ENCODE measurements at regions not wholly inside any gene's neighbourhood (a gene's known extent, or its start where the extent isn't known, plus 50 kb on each side); places are given as distances from the start of the nearest gene placed in this dataset.
A peak's percentile ranks its signal among the peaks of the same experiment; 100 is the strongest.

DNA sequence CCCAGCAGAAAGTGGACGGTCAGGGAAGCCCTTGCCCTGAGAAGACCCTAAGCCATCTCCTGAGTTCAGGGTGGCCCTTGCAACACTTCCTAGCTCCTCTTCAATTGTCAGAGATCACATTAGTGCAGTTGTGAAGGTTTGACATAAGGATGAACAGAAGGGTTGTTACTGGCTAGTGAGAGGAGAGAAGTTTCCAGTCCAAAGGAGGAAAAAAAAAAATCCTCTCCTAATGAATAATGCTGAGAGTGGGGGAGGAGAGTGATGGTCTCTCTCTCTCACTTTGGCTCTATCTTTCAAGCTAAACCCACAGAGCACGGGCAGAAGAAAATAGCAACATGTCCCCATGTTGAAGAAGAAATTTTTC lies 819.9 kb downstream of the BCL11A start:
- Histone ChIP-seq H3K36me3 (no peaks in the 10 kb centered on the region), H3K4me1 (no peaks in the 10 kb centered on the region), H3K27me3 (no peaks in the 10 kb centered on the region), H3K27ac (no peak overlapping the region), H3K4me3 (no peak overlapping the region), H3K9me3 (no peaks in the 10 kb centered on the region)
- no peak for DNase-seq (ENCODE audit: low spot score in 2 of 2)
- 88% methylated on average over 2 of the region's 2 CpGs for WGBS
- no peak for TF ChIP-seq POLR2AphosphoS5 (IDR thresholded peaks at IDR 0.05)
- TF ChIP-seq, protein P1, sequence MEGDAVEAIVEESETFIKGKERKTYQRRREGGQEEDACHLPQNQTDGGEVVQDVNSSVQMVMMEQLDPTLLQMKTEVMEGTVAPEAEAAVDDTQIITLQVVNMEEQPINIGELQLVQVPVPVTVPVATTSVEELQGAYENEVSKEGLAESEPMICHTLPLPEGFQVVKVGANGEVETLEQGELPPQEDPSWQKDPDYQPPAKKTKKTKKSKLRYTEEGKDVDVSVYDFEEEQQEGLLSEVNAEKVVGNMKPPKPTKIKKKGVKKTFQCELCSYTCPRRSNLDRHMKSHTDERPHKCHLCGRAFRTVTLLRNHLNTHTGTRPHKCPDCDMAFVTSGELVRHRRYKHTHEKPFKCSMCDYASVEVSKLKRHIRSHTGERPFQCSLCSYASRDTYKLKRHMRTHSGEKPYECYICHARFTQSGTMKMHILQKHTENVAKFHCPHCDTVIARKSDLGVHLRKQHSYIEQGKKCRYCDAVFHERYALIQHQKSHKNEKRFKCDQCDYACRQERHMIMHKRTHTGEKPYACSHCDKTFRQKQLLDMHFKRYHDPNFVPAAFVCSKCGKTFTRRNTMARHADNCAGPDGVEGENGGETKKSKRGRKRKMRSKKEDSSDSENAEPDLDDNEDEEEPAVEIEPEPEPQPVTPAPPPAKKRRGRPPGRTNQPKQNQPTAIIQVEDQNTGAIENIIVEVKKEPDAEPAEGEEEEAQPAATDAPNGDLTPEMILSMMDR (IDR thresholded peaks at IDR 0.05), result no peak
- no peak for TF ChIP-seq POLR2A (IDR thresholded peaks at IDR 0.05)
- no peak for TF ChIP-seq EP300 (IDR thresholded peaks at IDR 0.05)

DNA sequence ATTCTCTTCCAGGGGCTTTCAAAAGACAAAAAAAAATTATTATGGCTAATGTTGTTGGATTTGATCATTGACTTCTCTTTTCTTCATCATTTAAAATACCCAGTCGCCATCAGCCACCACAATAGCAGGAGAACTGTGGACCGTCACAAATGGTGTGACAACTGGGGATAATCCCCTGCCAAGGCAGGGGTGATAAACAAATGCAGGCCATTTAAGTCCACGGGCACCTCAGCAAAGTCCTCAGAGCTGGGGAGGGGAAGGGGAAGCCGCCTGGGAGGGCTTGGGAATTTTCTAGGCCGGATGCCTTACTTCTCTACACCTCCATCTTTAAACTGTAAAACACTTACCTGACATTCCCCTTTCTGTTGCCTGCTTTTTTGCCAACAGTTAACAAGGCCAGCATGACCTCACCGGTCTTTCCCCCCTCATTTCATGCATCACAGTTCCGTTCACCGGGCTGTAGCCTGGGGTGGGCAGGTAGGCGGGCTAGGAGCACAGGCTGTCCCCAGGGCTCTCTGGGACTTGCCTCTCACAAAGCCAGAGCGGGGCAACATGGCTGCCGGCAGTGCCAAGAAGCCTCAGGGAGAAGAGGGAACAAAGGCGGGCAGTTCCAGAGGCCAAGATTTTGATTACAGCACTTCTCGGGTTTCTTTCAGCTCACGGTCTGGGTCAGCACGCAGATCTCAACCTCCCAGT lies 820.4 kb downstream of the BCL11A start:
- Histone ChIP-seq H3K4me1 (no peaks in the 10 kb centered on the region), H3K27me3 (no peaks in the 10 kb centered on the region), H3K27ac (peak overlapping the region; percentile 4), H3K36me3 (no peaks in the 10 kb centered on the region), H3K9me3 (no peaks in the 10 kb centered on the region), H3K4me3 (no peak overlapping the region)
- TF ChIP-seq EP300 (IDR thresholded peaks at IDR 0.05), result no peak
- WGBS, result 75% methylated on average over 15 of the region's 15 CpGs
- no peak for DNase-seq (ENCODE audit: low spot score in 2 of 2)

DNA sequence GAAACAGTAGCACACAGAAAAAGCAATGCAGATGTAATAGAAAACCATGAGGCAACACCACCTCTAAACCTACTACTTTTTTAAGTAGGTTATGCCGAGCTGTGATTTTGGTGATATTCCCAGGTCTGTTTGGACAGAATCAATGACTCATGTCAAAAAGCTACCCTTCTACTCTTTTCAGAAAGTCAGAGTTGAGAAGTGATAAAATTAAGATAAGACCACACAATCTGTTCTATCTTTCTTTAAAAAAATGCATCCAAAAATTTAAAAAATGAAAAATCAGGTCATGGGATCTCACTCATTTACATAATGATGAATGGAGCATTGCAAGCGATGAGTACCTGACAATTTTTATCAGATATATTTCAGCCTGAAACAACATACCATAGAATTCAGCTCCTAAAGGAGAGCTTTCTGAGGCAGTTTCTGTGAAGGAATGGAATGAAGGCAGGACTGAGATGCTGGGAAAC lies 826.3 kb downstream of the BCL11A start:
- 63% methylated on average over 2 of the region's 2 CpGs for WGBS

DNA sequence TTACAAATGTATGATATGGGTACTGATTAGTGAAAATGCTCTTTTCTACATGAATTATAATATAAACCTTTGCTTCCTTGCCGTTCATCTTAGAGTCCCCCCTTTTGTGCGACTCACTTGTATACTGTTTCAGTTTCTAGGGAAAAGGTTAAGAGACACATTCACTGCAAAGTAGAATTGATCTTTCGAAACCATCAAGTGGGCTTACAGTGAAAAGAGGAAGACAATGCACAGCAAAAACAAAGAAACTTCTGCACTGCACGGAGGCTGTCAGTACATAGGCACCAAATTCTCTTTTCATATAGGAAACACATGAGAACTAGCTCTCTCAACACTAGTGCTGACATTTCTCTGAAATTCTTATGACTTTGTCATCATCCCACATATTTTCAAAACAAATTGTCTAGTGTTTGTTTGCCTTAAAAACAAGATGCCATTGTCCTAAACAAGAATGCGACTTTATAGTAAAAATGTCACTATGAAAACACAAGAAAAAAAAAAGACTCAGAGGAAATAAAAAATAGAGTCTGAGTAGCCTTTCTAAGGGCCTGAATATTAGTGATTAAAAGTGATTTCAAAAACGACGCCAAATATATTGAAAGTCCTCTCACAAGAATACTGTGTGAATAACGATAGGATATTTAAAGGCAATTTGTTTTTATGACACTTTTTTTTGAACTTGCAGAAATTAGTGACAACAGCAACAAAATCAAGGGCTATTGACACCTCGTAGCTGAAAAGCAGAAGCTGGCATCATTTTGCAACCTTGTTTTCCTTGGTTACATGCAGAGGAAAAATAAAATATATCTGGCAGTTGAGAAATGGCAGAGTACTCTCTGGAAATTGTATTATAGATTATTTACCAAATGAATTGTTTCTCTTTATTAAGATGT lies 827.0 kb downstream of the BCL11A start:
- no peaks in the 10 kb centered on the region for H3K36me3 ChIP-seq

More for the DNA sequence above, 826.3 kb downstream of the BCL11A start:
- no peak overlapping the region for H3K4me3 ChIP-seq
- no peaks in the 10 kb centered on the region for H3K4me1 ChIP-seq
- no peaks in the 10 kb centered on the region for H3K36me3 ChIP-seq
- H3K9me3 ChIP-seq, result no peaks in the 10 kb centered on the region
- no peak for DNase-seq (ENCODE audit: low spot score in 2 of 2)
- H3K27ac ChIP-seq, result no peak overlapping the region
- H3K27me3 ChIP-seq, result no peaks in the 10 kb centered on the region
- TF ChIP-seq, protein P1 (IDR thresholded peaks at IDR 0.05), result no peak
- TF ChIP-seq EP300 (IDR thresholded peaks at IDR 0.05), result no peak
- TF ChIP-seq POLR2AphosphoS5 (IDR thresholded peaks at IDR 0.05), result no peak
- no peak for TF ChIP-seq POLR2A (IDR thresholded peaks at IDR 0.05)

DNA sequence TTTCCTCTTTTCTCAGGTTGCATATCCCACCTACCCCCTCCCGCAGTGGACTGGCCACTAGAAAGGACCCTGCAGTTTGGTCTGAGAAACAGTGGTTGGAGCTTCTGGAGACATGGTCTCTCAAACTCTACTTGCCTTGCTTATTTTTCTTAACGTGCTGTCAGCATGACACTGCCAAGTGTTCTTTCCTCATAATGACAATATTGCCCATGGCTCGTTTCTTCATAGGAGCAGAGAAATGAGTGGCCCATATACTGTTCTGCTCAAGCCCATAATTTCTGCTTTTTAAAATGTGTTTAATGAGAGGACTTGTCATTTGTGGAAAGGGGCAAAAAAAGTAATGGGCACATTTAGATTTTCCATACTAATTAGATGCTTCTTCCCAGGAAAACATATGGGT lies 828.7 kb downstream of the BCL11A start:
- H3K4me1 ChIP-seq, result no peaks in the 10 kb centered on the region
- H3K36me3 ChIP-seq, result no peaks in the 10 kb centered on the region
- no peak overlapping the region for H3K27ac ChIP-seq
- H3K27me3 ChIP-seq, result no peaks in the 10 kb centered on the region
- DNase-seq (ENCODE audit: low spot score in 2 of 2), result no peak
- no peak overlapping the region for H3K4me3 ChIP-seq
- H3K9me3 ChIP-seq, result no peaks in the 10 kb centered on the region
- WGBS, result 82% methylated on average over 3 of the region's 3 CpGs
- no peak for TF ChIP-seq POLR2A (IDR thresholded peaks at IDR 0.05)
- TF ChIP-seq, protein P1 (IDR thresholded peaks at IDR 0.05), result no peak
- no peak for TF ChIP-seq EP300 (IDR thresholded peaks at IDR 0.05)
- no peak for TF ChIP-seq POLR2AphosphoS5 (IDR thresholded peaks at IDR 0.05)

More for the DNA sequence above, 827.0 kb downstream of the BCL11A start:
- H3K9me3 ChIP-seq, result no peaks in the 10 kb centered on the region
- no peak overlapping the region for H3K4me3 ChIP-seq
- WGBS, result 73% methylated on average over 9 of the region's 9 CpGs
- H3K4me1 ChIP-seq, result no peaks in the 10 kb centered on the region
- H3K27me3 ChIP-seq, result no peaks in the 10 kb centered on the region
- TF ChIP-seq POLR2A (IDR thresholded peaks at IDR 0.05), result no peak
- no peak for TF ChIP-seq EP300 (IDR thresholded peaks at IDR 0.05)
- TF ChIP-seq, protein P1 (IDR thresholded peaks at IDR 0.05), result no peak
- no peak for TF ChIP-seq POLR2AphosphoS5 (IDR thresholded peaks at IDR 0.05)
- H3K27ac ChIP-seq, result no peak overlapping the region
- DNase-seq (ENCODE audit: low spot score in 2 of 2), result no peak
